GM12874 (cell line): ENCODE measurements at regions not wholly inside any gene's neighbourhood (a gene's known extent, or its start where the extent isn't known, plus 50 kb on each side); places are given as distances from the start of the nearest gene placed in this dataset.

Experiments used
- TF ChIP-seq, protein P1 (sequence below): IDR thresholded peaks from 2 replicates; pipeline ENCODE4 v1.5.1; 2011; ENCODE audit warnings: low read depth, mild to moderate bottlenecking, control low read depth, low read length, moderate library complexity; ENCODE audit not compliant: insufficient read depth

- TF ChIP-seq, protein P1, sequence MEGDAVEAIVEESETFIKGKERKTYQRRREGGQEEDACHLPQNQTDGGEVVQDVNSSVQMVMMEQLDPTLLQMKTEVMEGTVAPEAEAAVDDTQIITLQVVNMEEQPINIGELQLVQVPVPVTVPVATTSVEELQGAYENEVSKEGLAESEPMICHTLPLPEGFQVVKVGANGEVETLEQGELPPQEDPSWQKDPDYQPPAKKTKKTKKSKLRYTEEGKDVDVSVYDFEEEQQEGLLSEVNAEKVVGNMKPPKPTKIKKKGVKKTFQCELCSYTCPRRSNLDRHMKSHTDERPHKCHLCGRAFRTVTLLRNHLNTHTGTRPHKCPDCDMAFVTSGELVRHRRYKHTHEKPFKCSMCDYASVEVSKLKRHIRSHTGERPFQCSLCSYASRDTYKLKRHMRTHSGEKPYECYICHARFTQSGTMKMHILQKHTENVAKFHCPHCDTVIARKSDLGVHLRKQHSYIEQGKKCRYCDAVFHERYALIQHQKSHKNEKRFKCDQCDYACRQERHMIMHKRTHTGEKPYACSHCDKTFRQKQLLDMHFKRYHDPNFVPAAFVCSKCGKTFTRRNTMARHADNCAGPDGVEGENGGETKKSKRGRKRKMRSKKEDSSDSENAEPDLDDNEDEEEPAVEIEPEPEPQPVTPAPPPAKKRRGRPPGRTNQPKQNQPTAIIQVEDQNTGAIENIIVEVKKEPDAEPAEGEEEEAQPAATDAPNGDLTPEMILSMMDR, result no peak
Measured at GRCh38 chr9:1938675-1939170, 76.4 kb upstream of the SMARCA2 start.

- TF ChIP-seq, protein P1, result no peak
Measured at GRCh38 chr9:1939466-1939865, 75.7 kb upstream of the SMARCA2 start.

- TF ChIP-seq, protein P1, result peak; percentile 85
Measured at GRCh38 chr9:1939926-1940368, 75.2 kb upstream of the SMARCA2 start.

DNA sequence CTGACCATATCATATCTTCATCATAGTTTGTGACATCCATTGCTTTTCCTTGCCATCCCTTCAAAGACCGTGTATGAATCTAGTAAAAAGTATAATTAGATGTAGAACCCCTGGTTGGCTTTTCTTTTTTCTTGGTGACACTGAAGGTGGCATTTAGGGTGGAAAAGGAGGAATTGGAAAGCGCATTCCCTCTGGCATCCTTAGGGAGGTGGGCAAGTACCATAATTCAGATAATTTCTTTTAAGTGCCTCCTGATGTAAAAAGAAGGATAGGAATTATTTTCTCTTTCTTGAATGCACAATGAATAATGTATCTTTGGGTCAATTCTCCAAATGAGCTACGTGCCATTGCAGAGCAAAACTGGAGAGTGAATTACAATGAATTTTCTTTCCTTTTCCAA lies 73.2 kb upstream of the SMARCA2 start:
- TF ChIP-seq, protein P1, result 0 out of 2 replicates have a peak, but pooled peaks have one; percentile 4

- TF ChIP-seq, protein P1, result no peak
Measured at GRCh38 chr9:1946526-1947283, 68.4 kb upstream of the SMARCA2 start.

GRCh38 chr9:1947438-1947837 lies 67.7 kb upstream of the SMARCA2 start:
- TF ChIP-seq, protein P1, result no peak

GRCh38 chr9:1948541-1948940 lies 66.6 kb upstream of the SMARCA2 start:
- TF ChIP-seq, protein P1, result no peak
